Fibroblast of mammary gland (primary cell): ENCODE measurements at regions not wholly inside any gene's neighbourhood (a gene's known extent, or its start where the extent isn't known, plus 50 kb on each side); places are given as distances from the start of the nearest gene placed in this dataset.

Source experiments
- DNase-seq: peaks from one replicate; pipeline ENCODE4 v3.0.0-alpha.2; 2010; ENCODE audit warnings: low read depth
- H3K4me3 ChIP-seq: 2 replicates; pipeline ENCODE4 v1.5.1; 2011; ENCODE audit warnings: low read depth, mild to moderate bottlenecking, low read length, moderate library complexity; ENCODE audit not compliant: control insufficient read depth
- CTCF ChIP-seq: conservative IDR thresholded peaks from 2 replicates; pipeline ENCODE4 v1.5.1; 2011; ENCODE audit warnings: low read depth, low read length, inconsistent platforms; ENCODE audit not compliant: control insufficient read depth, insufficient read depth

- peak; percentile 28 for DNase-seq
- no peak overlapping the region for H3K4me3 ChIP-seq
- TF ChIP-seq CTCF = no peak
These were observed 87.8 kb upstream of the GZMB start for GRCh38 chr14:24721775-24722174.

GRCh38 chr14:24715239-24715638 lies 81.2 kb upstream of the GZMB start:
- no peak overlapping the region for H3K4me3 ChIP-seq
- no peak for TF ChIP-seq CTCF
- DNase-seq = no peak

DNA sequence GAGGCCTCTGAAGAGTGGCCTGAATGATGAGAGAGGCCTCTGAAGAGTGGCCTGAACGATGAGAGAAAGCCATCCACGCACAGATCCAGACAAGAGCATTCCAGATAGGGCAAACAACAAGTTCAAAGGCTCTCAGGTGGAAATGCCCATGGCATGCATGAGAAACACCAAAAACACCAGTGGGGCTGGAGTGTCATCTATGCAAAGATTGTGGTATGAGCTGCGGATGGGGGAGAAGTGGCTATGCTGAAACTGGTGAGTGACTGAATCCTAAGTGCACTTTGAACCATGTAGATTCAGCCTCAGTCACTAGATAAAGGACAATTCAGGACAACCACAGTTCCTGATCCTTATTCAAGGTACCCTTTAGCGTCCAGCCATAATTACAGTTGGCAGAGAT lies 79.4 kb upstream of the GZMB start:
- no peak for TF ChIP-seq CTCF
- H3K4me3 ChIP-seq = no peak overlapping the region
- no peak for DNase-seq

DNA sequence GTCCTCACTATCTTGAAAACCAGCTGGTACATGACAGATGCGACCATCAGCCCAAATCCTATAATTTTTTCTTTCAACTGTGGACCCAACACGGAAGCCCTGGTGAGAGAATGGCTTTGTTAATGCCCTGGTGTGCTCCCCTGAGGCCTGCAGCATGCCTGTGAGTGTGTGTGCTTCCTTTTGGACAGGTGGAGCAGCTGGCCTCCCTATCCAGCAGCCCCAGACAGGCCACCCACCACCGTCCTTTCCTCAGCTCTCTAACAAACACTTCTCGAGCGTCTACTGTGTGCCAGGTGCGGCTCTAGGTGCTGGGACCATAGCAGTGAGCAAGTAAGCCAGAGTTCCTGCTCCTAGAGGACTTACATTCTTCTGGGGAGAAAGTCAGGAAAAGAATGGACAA lies 78.9 kb upstream of the GZMB start:
- no peak for TF ChIP-seq CTCF
- no peak overlapping the region for H3K4me3 ChIP-seq
- DNase-seq = no peak

DNA sequence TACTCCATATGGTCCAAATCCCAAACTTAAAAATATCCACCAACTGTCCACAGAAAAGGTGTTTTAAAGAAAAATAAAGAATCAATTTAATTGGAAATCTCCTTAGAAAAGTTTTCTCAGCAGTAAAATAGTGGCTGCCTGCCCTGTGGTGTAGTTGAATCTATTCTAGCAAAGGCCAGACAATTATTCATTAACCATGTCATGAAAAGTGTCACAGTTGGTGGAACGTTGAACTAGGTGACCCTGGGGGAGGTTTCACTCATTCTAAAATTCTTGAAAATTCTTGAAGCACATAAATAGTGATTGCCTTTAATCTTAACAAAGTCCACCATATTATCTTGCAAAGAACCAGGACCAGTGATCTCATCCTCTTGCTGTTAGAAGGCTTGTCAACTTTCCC lies 78.4 kb upstream of the GZMB start:
- DNase-seq = no peak
- no peak overlapping the region for H3K4me3 ChIP-seq
- TF ChIP-seq CTCF = no peak

- DNase-seq = peak; percentile 65
- H3K4me3 ChIP-seq = peak overlapping the region; percentile 24
- peak; percentile 83 for TF ChIP-seq CTCF
These were observed 76.6 kb upstream of the GZMB start for GRCh38 chr14:24710403-24711112.

DNA sequence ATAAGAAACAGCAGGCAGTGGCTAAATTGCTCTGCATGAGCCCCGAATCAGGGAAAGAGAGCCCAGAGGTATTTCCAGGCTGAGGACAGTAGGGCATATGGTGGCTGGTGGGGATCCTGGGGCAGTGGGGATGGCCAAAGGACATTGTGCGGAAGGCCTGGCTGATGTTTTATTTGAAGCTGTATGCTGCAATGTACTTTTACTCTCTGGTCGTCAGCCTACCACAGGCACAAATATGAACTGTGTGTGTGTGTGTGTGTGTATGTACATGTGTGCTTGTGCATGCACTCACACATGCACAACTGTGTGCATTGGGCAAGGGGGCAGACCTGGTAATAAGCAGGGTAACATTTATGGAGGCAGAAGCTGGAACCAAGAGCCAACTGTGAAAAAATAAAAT lies 74.7 kb upstream of the GZMB start:
- no peak for TF ChIP-seq CTCF
- no peak overlapping the region for H3K4me3 ChIP-seq
- no peak for DNase-seq
